Dermis blood vessel endothelial cell (primary cell): ENCODE measurements at regions not wholly inside any gene's neighbourhood (a gene's known extent, or its start where the extent isn't known, plus 50 kb on each side); places are given as distances from the start of the nearest gene placed in this dataset.
A peak's percentile ranks its signal among the peaks of the same experiment; 100 is the strongest.

Experiments
- DNase-seq: peaks from one replicate; pipeline ENCODE4 v3.0.0; 2010

DNA sequence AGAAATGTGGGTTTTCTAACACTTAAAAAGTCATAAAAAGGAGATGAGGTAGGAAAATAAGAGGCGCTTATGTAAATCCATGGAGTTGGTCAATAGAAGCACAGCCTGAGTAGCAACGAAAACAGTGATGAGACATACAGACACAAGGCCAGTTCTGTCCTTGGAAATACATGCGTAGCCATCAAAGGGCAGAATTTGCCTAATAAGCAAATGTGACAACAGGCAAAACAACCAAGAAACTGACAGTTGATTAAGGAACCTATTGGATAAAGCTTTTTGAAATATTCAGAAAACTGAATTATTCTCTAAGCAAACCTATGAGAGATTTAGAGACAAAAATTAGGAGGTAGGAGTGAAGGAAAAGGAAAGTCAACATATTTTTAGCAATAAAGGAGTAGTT lies 586.3 kb downstream of the PLCL1 start:
- no peak for DNase-seq

DNA sequence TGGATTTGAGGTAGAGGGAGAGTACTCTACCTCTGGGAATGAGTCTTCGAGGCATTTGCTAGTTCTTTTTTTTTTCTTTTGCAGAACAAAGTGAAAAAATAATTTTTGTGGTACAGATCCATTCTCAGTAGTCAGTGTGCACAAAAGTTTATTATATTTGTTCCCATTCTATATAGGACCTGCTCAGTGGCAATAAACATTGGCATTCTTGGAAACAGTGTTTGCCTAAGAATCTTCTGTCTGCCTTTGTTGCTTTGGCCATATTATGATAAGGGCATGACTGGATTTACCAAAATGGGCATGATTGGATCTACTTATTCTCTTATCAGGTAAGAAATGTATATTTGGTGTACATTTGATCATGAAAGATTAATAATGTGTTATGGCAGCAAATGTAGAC lies 583.3 kb downstream of the PLCL1 start:
- no peak for DNase-seq

DNA sequence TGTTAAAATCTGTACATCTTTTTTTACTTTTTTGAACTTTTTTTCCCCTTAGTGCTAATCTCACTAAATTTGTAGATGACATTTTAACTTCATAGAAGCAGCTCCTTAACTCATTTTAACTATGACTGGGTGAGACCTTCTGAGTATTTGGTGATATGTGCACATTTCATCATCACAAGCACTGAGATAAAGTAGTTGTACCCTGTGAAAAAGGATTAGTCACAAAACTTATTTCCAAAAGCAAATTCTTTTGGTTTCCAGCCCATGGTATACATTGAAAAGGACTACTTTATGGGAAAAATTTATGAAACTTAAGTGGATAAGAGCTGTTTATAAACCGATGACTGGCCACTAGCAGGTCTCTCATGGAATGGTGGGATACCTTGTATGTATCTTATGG lies 581.5 kb downstream of the PLCL1 start:
- DNase-seq, result no peak

DNA sequence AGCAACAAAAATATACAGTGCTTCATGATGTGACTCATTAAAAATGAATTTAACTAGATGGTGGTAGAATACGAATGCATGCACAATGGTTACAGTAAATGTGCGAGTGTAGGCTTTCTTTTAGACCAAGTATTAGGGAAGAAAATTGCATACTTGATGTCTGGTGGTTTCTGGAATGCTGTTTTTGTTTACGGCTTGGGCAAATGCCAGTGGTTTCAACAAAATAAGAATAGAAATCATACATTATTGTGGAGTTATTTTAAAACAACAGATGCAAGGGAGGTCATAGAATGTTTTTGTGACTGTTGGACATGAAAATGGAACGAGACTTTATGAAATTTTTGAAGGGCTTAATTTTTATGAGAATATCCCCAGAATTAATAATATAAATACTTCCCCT lies 580.9 kb downstream of the PLCL1 start:
- no peak for DNase-seq

DNA sequence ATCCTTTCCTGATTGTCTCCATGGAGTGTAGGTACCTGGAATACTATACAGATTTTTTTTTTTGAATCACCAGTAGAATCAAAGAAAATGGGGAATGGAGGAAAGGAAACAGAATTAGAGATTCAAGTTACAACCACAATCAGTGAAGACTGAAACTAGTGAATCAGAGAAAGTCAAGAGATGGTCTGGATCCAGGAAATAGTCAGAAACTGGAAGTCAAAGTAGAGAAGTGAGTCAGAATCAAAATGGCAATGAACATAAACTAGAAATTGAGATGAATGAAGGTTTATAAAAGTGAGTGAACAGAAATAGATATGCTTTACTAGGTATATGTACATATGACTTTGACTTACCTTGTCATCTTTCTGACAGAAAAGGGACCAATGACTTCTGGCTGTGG lies 579.0 kb downstream of the PLCL1 start:
- no peak for DNase-seq

DNA sequence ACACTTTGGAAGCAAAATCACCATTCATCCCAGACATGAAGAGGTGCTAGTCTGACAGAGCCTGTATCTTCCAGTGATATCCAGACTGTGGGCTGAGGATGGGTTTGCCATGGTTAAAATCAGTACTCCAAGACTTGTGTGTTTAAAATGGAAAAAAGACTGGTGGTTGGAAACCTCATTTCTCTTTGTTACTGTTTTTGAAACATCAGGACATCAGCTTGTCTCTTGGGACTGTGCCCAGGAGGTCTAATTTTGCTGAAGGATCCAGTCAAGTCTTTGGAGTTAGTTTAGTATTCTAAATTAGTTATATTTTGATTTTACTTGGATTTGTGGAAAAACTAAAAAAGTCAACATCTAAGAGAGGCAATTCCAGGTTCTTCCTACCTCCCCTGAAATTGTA lies 578.4 kb downstream of the PLCL1 start:
- no peak for DNase-seq

DNA sequence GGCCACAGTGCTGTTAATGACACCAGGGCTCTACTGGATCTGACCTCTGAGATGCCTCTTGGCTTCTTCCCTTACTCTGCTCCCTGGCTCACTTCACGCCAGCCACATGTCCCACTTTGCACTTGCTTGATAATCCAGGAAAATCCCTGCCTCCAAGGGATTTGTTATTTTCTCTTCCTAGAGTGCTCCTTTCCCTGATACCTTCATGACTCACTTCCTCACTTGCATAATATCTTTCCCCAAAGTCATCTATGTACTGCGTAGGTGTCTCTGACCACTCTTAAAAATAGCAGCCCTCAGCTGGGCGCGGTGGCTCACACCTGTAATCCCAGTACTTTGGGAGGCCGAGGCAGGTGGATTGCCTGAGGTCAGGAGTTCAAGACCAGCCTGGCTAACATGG lies 572.3 kb downstream of the PLCL1 start:
- no peak for DNase-seq

DNA sequence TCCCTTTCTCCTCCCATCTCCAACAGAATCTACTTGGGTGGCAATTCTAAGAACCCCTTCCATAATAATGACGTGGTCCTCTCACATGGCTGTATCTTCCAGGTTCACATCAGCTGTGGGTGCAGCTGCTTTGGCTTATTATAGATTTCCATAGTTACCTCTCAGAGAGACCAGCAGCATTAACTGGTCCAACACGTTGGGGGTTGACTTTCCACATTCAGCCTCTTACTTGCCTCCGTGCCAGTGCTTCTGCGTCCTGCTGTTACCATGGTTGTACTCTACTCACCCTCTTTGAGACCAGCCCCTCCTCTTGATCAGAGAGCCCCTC lies 570.7 kb downstream of the PLCL1 start:
- no peak for DNase-seq

DNA sequence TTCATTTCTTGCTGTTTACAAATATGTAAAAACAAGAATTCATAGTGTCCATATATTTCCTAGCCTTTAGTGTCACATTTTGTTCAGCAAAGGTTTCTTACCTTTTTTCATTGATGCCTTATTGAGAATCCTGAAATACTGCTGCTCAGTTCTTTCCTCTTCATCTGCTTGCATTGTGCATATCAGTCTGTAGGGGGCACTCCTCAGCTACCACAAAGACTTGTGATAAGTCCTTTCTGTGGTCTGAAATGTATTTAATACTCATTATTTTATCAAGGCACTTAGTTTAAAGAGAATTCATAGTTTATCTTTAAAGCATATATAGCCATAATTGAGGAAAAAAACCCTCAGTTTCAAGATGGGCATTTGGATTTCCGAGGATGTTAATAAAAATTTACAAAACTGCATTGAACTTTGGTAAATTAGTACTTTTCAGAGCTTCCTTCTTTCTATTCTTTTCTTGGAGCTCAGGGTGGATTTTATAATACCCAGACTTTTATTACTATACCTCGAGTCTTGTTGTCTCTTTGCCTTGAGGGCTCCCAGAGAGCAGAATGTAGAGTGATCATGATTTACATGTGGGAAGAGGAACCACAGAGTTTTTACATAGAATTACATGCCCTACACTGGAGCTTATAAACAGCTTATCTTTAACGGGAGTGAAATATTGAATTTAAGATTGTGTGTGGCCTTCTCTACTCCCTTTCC lies 570.1 kb downstream of the PLCL1 start:
- DNase-seq, result peak; percentile 51

DNA sequence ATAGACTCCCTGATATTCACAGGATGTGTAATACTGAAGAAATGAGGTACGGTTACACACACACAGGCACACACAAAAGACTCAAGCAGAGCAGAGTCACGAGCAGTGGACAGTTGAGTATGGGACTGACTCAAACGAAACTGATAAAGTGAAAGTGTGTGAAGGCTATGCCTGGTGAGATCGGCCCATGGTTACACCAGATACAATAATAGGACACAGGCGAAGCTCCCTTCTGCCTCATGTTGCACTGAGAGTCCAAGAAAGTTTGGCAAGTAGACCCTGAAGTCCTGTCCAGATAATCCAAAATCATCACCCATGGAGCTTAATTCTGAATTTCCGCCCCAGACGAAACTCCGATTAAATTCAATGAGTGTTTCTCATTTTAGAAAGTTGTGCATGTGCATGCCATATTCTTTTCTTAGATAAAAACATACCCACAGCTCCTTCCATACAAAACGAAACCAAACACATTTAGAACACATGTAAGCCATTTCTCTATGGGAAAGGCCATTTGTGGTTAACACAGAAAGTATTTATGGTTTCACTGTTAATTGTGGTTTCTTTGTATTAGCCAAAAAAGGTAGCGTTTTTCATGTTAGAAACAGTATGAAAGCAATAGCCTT lies 567.6 kb downstream of the PLCL1 start:
- no peak for DNase-seq

DNA sequence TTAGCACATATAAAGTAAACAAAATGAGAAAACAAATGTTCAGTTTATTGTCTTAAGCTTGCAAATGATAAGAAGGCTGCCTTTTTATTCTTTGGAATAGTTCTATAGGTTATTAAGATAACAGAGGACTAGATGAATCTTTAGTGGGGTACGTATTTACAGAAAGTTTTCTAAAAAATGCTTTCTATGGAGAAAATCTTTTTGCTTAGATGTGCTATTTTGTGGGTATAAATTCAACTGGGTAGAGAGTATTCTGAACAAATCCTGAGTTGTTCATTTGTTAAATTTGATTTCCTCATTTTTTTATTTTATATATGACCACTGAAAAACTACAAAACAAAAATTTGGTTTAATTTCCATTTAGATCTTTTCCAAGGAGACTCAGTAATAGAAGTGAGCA lies 566.9 kb downstream of the PLCL1 start:
- DNase-seq, result no peak

DNA sequence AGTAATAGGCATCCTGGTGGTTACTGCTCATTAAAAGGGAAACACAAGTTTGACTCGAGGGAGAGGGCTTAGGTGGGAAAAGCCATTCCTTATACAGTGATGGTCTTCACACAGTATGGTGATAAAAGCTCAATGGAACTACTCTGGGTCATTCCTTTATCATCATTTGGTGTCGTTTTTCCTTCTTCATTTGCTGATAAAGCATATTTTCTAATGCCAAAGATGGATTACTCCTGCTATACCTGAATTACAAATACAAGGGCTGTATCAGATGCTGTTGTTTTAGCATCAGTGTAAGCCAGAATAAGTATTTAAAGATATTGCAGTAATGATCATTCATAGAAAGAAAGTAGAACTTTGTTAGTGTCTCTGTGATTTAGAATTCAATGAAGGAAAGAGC lies 563.7 kb downstream of the PLCL1 start:
- DNase-seq, result no peak

DNA sequence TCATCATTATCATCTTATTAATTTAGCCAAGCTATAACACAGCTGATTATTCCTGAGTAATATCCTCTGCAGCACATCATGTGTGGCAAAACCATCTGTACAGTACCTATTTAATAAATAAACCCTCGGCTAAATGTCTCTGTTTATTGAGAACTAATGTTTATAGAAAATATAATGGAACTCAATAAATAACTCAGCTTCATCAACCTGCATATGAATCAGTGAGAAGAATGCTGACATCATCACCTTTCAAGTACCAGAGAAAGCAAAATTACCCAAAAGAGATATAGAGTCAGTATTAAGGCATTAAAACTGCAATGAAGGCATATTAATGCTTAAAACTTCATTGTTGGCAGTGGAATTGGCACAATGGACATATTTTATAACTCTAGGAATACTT lies 558.3 kb downstream of the PLCL1 start:
- no peak for DNase-seq

DNA sequence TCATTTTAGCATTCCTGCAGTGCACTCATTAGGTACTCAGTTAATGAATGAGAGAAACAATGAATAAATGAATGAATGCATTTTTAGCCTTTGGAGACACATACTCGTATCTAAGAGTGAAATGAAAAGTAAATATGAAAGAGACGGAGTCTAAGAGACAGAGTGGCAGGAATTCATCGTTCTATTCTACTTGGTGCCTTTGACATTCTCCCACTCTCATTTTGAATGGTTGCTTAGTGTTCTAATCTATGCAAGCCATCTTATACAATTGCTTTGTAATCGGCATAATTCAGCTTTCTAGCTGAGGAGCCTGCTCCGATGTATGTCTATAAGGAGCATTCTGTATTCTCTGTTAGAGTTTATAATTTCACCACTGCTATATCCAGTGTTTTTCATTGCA lies 554.9 kb downstream of the PLCL1 start:
- no peak for DNase-seq

DNA sequence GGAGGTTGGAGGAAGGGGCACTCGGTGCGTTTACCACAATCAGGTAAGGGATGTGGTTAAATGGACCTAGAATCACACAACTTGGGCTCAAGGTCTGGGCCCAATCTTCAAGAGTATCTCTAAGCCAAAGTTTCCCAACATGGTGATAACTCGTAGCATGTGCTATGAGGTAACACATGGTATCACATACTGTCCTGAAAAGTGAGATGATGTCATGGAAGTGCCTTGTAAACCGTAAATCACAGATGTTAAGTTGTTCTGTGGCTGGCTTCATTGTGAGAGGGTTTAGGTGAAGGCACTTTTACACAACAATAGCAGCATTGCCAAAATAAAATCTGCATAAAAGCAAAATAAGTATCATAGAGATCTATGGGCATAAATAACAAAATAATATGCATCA lies 551.8 kb downstream of the PLCL1 start:
- DNase-seq, result no peak

DNA sequence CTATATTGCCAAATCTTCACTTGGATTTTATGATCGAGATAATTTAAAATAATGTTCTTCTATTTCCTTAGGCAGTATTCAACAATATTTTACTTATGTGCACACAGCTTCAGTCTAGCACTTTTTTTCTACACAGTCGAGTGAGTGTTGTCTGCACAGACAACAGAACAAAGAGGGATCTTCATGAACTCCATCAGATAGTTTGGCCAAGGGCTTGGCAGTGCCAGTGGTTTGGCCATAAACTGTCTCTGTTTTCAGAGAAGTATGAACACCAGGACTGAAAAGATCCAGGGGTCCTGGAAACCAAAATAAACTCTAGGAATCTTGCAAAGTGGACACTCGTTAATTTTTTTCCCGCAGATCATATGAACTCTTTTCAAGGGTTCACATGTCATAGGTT lies 547.3 kb downstream of the PLCL1 start:
- no peak for DNase-seq

DNA sequence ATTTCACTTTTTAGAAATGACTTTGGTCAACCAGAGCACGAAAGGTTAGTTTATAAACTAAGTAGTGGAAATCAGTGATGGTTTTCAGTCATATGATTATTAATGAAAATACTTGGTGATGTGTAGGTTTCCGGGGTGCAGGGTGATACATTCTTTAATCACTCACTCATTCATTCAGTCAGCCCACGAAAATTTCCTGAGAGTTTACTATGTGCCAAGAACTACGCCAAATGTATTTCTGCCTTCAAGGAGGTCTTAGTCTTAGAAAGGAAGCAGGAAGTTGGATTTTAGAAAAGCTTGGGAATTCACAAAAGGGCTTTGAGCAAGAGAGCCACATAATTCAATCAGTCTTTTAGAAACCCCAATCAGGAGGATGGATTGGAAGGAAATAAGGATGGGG lies 543.6 kb downstream of the PLCL1 start:
- DNase-seq, result no peak

DNA sequence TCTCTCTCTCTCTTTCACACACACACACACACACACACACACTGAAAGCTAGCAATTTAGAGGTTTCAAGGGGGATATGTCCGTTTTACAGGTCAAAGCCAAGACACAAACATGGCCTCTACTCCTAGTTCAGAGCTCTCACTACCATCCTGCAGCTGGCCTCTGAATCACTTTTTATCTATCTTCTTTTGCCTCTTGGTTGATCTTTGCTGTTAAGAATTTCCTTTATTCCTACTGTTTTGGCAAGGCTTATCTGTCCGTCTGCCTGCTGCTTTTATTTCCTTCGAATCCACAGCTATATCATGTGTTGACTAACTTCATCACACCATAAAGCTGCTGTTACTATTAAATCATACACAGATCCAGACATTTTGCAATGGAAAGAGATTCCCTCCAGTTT lies 543.0 kb downstream of the PLCL1 start:
- no peak for DNase-seq

DNA sequence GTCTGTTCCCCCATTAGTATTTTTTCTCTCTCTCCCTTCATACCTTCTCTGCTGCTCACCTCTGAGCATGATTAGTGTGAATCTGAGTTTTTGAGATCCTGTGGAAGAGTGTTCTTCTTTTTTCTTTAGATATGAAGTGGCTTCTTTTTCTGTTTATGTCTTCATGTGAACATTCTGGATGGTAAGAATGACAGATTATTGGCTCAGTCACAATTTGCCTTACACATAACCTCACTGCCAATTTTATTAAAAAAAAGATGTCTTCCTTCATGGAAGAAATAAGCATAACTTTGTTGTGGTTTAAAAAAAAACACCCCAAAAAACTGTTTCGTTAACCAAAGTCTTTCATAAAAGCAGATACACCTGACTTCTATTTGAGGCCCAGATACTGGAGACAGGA lies 539.1 kb downstream of the PLCL1 start:
- no peak for DNase-seq

DNA sequence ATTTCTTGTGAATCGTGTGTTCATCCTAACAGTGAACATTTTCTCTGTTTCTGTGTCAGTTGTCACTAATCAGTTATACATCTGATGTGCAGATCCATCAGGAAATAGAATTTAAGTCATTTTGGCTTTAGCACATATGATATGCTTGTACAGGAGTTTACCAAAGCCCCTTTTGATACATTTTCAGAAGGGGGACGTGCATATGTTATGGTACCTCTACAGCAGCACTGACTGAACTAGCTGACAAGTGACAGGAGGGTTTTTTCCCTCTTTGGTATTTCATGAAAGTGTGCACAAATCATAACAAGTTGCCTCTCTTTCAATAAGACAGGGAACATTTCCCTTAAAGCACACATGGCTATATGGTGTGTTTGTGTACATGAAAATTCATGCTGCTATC lies 536.5 kb downstream of the PLCL1 start:
- DNase-seq, result no peak

DNA sequence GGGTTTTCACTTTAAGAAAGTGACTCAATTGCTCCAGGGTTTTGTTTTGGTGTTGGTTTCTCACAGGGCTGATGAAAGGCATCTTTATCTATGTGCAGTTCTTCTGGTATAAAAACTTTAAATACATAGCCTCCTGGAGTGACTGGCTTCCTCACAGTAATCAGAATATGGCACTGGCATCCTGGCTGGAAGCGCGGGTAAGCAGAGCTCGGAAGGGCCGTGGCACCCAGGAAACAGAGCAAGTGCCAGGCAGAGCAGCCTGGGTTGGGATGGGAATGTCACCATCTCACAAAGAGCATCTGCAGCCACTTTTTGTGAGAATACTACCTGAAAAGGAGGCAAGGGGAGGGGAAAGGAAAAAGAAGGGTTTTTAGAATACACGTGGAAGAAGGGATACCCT lies 534.7 kb downstream of the PLCL1 start:
- DNase-seq, result no peak

DNA sequence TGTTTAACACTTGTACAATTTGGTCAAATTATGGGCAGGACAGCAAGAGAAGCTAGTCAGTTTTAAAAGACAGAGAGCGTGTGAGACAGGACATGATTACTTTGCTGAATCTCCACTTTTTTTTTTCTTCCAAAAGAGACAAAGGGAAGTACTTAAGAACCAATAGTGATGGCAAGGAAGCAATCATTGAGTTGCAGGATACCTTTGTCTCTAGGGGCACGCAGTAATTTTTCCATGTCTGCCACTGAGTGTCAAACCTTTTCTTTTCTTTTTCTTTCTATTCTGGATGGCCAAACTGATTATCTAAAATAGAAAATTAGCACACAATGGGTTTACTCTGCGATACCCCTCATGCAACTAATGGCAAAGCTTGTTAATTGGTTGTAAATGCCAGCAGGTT lies 533.0 kb downstream of the PLCL1 start:
- DNase-seq, result no peak

DNA sequence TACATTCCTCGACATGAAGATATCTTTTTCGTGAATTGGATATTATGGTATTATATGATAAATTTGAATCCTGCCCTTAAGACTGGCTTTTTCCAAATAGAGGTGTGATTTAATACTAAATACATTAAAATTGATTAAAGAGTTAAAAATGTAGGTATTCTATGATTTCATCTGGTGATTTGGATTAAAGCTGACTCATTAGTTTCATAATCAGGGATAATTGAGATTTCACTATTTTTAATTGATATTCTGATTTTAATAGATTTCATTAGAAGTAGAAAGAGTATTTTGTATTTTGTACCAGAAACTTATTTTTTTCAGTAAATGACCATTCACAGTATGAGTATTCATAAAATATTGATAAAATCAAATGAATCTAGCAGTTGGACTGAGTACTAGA lies 524.1 kb downstream of the PLCL1 start:
- DNase-seq, result no peak

DNA sequence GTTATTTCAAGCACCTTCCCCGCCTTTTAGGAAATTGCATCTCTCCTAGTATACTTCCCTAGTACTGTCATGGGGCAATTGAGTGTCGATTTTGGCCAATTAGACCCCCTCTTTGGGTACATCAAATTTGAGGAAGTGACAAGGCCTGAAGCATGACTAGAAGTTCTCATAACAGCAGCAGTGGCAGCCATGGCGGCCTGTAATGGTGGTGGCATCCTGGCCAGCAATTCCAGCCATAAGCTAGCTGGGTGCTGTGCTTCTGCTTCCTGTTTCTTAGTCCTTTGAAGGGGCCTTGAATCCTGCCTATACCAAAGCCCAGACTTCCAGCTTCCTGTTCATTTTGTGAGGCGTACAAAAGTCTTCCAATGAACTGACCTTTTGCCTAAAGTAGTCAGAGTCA lies 523.1 kb downstream of the PLCL1 start:
- DNase-seq, result no peak

DNA sequence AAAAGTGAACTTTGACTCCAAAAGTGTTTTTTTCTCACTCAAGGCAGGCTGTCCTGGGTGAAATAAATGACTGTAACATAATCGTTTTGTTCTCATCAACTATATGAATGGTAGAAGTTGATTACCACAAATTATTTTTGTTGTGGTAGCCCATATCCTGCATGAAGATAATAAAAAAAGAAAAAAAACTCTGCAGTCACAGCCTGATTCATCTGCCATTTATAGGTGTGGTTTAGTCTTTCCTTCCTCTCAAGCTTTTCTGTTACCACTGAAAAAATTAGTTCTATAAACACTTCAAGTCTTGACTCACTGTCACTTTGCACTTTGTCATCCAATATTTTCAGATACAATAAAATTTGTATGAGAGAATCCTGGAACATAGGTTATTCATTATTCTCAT lies 522.0 kb downstream of the PLCL1 start:
- DNase-seq, result no peak
